D341Med (cell line): ENCODE measurements at regions not wholly inside any gene's neighbourhood (a gene's known extent, or its start where the extent isn't known, plus 50 kb on each side); places are given as distances from the start of the nearest gene placed in this dataset.
"Not testable (repeated sequence)": the region's sequence is repeated elsewhere in the genome, so short reads cannot be mapped to it uniquely, and the experiment has no call there.

Source experiments
- DNase-seq: peaks from one replicate; pipeline ENCODE4 v3.0.0; 2012; ENCODE audit warnings: low spot score

DNA sequence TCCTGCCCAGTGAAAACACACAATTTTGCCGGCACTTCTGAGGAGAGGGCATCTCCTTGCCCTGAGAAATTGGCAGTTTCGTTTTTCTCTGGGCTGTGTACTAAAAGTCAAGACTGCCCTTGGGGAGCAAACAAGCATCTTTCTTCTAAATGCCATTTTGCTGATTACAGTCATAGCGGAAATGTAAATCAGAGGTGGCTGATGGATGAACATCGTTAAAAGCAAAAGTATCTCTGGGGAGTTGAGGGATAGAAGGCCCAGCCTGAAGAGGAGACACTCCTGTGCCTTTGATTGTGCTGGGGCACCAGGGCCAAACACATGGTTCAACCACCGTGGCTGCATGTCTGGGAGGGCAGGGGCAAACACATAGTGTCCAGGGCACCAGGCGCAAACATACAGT, 49.8 kb downstream of the ABCC12 start:
- DNase-seq: no peak

DNA sequence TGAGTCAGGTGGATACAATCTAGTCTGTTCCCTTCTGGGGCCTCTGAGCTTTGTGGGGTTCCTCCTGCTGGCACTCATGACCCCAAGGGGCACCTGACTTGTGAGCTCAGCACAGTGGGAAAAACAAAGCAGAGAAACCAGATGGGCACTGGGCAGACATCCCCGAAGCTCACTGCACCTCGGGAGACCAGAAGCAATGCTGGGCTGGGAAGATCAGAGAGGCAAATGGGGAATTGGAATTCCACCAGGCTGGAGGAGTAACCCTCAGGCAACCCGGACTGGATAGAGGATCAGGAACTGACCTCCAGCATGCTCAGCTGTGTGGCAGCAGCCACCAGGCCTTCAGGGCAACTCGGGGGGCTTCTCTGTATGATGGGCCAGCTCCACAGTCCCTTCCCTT, 50.3 kb downstream of the ABCC12 start:
- DNase-seq: no peak

DNA sequence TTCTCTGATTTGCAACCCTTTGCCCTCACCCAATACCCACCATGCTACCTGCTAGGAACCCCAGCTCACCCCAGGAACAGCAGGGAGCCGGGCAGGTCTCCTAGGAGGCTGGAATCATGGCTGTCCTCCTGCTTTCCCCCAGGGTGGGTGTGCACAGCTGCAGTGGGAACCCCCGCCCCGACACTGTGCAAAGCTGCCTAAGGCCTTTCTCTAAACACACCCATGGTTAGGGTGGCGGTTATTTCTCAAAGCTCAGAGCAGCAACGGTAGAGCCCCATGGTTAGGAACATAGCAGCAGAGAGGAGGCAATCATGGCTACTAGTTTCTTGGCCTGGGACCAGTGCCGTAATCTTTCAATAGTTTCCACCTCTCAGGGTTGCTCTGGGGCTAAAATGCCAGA, 52.2 kb downstream of the ABCC12 start:
- no peak for DNase-seq

DNA sequence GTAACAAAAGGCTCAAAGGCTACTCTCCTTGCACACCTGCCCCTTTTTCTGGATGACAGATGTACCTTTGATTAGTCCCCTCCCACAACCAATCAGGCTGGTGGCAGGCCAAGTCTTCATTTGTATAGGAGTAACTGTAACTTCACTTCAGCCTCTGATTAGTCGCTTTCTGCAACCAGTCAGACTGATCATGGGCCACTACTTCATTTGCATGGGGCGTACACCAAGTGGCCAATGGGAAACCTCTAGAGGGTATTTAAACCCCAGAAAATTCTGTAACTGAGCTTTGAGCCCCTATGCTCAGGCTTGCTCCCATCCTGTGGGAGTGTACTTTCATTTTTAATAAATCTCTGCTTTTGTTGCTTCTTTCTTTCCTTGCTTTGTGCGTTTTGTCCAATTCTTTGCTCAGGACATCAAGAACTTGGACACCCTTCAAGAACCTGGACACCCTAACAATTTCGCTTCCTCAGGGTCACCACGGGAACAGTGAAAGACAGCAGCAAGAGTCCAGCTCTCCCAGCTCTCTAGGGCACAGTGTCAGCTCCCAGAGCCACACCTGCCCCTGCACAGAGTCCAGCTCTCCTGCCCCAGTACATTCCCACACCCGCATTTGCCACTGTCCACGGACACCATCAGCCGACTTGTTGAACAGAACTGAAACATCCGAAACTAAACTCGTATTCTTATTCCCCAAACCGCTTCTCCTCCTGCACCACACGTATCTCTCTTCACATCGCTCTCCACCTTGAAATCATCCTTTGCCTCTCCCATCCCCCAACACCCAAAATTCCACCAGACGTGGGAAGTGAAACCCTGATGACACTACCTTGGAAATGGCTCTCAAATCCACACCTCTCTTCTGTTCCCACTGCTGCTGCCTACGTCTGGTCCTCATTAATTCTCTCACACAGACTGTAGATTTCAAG, 53.4 kb downstream of the ABCC12 start:
- DNase-seq: no peak

DNA sequence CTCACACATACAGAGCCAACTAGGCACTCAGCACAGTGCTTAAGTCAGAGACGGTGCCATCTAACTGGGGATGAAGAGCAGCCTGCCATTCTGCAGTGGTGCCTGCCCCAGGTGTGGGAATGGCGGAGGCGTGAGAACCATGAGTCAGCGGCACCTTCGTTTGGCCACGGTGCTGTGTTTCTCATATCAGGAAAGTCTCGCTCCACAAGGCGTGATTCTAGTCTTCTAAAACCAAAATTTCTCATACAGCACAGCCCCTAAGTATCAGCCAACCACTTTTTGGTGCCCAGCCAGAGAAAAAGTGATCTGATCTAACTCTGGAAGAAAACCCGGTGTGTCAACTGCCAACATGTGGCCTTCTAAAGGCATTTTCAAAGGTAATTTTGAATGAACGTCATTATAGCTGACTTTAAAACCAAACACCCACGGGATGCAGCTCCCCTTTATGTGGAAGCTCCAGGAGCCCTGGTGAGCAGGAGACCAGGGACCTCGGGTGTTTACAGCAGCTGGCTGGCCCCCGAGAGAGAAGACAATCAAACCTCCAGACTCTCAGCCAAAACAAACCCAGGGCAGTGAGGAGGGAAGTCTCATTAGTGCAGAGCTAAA, 54.6 kb downstream of the ABCC12 start:
- DNase-seq: no peak

DNA sequence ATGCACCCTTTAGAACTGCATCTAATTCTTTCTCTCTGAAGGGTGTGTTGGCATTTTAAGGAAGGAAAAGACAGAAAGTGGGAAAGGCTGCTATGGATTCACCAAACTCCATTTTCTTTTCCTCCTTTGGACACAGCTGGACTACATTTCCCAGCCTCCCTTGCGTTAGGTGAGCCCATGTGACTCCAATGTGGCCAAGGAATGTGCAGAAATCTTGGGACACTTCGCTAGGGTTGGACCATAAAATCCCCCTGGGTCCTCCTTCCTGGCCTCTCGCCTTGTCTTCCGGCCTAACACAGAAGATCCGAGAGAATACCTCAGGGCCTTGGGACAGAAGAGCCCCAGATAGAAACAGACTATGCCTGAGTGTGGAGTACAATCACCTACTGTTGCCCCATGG, 56.3 kb downstream of the ABCC12 start:
- DNase-seq: no peak

DNA sequence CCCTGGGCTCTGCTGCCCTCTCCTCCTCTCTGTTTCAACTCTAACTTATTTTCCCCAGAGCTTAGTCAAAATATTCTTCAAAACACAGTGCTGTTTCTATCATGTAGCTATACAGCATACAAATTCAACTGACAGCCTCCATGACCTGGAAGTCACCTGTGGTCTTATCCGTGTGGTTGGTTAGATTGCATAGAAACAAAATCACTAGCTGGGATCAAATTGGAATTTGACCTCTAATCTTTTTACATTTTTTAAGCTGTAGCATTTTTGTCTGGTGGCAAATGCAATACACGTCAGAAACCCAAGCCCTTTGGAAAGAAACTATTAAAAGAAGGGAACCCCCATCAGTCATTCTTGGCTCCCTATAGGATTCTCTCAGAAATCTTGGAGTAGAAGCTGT, 57.3 kb downstream of the ABCC12 start:
- no peak for DNase-seq

DNA sequence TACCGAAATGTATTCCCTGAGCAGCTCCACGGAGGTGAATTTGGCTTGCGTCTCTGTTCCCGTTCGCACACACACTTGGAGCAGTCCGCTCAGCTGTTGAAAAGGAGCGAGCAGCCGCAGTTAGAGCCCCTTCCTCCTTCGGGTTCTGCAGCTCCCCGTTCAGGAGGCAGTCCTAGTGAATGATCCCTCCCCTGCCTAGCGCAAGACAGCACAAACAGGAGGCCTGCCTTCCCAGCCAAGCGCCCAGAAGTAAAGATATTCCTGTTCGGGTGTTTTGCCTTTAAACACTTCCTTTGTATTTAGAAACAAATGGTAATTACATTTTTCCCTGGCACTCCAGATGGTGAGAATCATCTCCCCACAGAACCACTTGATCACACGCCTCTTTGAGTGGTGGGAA, 64.7 kb downstream of the ABCC12 start:
- DNase-seq: no peak

DNA sequence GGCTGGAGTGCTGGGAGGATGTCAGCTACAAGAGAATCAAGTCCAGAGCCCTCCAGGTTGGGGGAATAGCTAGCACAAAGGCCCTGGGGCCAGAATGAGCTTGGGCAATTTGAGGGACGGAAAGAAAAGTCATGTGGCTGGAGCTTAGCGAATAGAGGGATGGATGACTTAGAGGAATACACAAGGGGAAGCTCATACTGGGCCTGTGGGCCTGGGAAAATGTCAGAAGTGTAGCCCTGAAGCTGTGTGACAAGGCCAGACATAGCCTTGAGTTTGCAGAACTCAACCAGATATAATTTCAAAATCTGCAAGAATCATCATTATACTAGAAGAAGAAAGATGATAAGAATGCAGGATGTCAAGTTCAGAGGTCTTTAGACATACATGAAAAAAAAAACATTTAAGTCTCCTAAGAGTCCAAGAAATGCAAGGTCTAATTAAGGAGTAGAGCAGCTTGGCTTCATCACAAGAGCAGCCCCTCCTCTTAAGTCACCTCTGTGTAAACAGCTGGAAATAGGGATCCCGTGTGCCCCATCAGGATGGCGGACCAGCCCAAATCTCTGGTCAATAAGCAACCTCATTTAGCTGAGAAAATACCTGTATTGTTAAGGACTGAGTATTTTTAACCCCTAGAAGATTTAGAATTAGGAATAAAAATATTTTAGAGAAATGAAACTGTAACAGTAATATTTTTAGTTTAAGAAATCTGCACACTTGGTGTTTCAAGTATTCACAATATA, 66.6 kb downstream of the ABCC12 start:
- no peak for DNase-seq

DNA sequence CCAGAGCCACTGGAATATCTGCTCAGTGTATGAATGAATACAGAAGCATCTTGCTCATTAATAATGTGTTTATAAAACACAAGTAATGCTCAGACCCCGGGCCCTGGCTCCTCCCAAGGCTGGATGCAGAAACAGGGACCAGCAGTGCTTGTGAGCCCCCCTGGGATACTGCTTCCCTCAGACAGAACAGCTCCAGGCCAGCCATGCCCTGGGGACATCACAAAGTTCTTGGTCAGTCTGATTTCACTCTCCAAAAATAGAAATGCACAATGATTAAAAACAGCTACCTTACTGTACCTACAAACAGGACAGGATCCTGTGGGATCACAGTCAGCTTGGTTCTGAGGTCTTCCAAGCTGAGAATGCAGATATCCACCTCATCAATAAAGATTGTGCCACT, 68.2 kb downstream of the ABCC12 start:
- no peak for DNase-seq

DNA sequence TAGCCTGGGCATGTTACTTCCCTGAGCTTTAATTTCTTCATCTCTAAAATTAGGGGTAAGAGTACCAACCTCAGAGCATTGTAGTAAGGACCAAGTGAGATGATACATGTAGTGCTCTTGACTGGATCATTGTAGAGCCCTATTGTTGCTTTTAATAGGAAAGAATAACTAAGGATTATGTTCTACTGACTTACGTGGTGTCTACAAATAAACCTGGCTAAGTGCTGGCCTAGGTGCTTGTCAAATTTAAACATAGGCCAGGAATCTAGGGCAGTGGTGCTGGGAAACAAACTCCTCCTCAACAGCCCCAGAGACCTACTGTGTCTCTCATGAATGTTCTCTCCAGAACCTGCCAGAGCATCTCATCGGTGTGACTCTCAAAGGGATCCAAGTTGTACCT, 69.4 kb downstream of the ABCC12 start:
- no peak for DNase-seq

DNA sequence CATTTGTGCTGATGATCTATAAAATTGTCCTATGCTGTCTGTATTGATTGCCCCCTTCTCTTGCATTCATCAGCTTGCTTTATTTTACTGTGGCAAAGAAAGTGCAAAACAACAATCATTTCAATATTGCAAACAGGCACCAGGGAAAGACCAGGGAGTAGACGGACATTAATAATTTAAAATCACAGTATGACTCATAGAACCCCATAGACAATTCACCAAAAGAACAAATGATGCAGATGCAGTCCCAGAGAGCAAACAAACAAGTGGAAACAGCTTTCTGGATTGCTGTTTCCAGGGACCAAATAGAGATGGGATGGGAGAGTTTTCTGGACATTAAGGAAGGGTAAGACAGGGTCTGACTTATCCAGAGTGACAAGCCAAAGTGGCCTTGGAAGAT, 70.1 kb downstream of the ABCC12 start:
- no peak for DNase-seq

DNA sequence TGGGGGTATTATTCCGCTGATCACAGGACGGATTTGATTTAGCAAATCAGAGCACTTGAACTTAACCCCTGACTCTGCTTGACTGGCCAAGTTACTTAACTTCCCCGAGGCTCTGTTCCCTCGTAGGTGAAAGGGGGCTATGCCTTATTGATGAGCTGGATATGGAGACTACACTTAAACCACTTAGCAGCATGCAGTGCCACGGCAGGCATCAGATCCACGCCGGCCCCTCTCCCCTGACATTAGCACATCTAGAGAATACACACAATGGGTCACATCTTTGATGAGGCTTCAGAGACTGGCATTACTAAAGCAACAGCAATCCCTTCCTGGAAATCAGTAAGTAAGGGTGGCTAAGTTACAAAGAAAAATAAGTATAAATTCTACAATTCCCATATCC, 71.0 kb downstream of the ABCC12 start:
- no peak for DNase-seq

DNA sequence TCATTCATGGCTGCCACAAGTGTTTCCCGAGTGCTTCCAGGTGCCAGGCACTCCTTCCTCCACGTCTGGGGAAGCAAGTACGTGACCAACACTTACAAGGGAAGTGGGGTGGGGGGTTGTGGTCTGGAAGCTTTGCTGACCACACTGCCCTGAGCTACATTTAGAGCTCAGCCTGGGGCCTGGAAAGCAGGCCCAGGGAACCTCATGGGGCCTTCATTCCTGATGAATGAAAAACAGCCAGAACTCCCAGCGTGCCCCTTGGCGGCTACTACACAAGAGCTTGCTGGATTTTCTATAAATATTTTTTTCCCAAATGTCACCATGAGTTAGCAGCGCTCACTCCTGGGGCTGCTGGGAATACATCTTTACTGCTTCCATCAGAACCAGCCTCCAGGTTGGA, 73.3 kb downstream of the ABCC12 start:
- DNase-seq: no peak

DNA sequence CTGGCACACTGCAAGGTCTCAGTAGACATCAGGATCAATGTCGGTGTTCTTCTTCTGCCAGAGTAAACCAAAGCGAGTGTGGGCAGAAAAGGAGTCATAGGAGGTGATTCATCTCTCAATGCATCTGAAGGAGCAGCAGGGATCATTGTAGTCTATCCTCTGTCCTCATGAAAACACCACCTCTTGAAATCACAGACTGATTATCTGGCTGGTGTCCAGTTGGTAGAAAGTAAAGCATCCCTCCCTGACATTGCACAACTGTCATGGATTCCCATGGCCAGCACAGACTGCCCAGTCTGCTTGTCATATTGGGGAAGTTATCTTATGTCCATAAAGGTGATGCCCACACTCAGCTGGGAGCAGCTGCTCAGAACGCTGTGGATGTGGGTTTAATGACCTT, 74.1 kb downstream of the ABCC12 start:
- no peak for DNase-seq

DNA sequence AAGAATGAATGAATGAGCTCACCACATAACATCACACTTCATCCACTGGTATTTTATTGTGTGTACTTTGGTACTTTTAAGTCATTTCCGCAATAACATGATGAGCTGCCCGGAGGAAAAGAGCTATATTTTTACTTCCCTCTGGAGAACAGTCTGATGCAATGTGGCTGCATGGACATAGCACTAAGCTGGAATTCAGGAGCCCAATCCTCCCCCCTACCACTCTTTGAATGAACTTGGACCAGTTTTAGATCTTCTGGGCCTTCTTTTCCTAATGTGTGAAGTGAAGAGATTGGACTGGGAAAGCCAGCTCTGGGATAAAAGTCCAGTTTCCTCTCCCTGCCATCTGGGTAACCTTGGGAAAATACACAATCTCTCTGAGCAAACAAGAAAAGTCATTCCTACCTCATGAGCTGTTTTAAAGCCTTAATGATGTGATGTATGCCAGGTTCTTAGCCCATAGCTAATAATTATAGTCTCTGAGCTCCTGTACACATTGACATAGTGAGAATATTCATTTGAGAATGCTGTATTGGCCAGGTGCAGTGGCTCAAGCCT, 79.3 kb downstream of the ABCC12 start:
- DNase-seq: no peak

DNA sequence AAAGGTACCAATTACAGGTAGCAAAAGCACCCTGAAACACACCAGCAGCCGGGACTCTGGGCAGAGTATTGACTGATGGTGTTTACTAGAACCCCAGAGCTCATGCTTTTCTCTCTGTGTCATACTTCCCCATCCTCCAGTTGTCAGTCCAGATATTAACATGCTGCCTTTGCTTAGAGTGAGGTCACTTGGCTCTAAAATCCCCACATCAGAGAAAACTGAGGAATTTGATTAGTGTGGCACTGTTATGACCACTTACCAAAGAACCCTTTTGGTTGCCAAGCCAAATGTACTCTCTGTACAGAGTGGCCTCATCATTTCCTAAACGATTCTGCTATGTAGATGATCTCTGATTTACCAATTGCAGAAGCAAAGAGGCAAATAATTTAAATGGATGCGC, 80.4 kb downstream of the ABCC12 start:
- no peak for DNase-seq

DNA sequence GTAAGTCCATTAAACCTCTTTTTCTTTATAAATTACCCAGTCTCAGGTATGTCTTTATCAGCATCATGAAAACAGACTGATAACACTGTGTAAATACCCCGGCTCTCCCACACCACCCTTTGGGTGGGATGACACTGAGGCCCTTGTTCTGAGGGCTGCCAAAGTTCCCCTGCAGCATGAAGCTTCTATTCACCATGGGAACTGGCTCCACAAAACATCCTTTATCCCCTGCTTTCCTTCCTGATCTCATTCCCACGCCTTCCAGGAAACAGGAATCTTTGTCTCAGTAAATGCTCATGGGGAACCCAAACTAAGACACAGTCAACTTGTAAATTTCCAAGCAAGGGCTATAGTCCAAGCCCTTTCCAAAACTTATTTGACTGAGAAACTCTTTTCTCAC, 88.4 kb downstream of the ABCC12 start:
- DNase-seq: no peak

DNA sequence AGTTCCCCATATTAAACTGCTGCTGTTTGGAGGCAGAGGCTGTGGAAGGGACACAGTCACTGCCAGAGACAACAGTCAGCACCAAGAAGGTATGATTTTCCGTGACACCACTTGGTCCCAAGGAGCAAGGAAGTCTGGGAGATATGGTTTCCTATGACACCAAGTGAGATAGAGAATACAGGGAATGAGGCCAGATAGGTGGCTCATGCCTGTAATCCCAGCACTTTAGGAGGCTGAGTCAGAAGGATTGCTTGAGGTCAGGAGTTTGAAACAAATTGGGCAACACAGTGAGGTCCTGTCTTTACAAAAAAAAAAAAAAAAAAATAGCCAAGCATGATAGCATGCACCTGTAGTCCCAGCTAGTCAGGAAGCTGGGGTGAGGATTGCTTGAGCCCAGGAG, 90.8 kb downstream of the ABCC12 start:
- no peak for DNase-seq

DNA sequence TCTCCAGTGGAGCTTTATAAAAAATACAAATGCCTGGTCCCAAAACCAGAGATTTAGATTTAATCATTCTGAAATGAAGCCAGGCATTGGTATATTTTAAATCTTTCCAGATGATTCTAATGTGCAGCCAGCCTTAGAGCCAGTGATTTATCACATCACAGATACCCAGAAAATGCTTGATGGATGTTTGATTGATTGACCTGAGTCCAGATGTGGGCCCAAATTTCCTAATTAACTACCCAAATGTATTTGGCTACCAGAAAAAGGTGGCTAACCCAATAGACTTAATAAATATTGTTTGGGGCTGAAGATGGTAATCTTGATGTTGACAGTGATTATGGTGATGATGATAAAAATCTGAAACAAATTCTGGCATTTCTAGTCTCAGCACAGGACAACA, 93.1 kb downstream of the ABCC12 start:
- no peak for DNase-seq

DNA sequence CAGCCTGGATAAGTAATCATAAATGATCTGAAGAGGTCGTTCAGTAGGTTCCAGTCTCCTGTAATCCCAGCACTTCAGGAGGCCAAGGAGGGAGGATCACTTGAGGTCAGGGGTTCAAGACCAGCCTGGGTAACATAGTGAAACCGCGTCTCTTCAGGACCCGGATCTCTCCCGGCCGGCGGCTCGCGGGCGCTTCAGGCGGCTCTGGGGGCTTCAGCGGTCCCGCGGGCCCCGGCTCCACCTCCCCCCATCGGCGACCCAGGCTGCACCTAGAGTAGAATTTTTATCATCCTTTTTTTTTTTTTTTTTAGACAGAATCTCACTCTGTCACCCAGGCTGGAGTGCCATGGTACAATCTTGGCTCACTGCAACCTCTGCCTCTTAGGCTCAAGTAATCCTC, 95.9 kb downstream of the ABCC12 start:
- no peak for DNase-seq

DNA sequence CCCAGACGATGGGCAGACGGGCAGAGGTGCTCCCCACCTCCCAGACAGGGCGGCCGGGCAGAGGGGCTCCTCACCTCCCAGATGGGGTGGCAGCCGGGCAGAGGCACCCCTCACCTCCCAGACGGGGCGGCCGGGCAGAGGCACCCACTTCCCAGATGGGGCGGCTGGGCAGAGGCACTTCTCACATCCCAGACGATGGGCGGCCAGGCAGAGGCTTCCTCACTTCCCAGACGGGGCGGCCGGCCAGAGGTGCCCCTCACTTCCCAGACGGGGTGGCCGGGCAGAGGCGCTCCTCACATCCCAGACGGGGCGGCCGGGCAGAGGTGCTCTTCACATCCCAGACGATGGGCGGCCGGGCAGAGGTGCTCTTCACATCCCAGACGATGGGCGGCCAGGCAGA, 96.6 kb downstream of the ABCC12 start:
- DNase-seq: not testable (repeated sequence)

DNA sequence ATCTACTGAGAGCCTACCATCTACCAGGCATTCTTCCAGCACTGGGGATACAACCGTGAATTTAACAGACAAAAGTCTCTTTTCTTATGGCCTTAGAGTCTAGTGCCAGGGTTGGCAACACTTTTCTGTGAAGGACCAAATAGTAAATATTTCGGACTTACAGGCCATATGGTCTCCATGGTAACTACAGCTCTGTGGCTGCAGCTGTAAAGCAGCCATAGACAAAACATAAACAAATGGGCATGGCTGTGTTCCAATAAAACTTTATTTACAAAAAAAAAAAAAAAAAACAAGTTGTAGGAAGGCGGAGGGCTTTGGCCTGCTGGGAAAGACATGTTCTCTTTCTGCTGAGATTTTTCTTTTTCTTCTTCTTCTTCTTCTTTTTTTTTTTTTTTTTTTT, 98.7 kb downstream of the ABCC12 start:
- DNase-seq: no peak
